Transverse colon (tissue), 4 donors: ENCODE measurements at regions not wholly inside any gene's neighbourhood (a gene's known extent, or its start where the extent isn't known, plus 50 kb on each side); places are given as distances from the start of the nearest gene placed in this dataset.

Source experiments
- DNase-seq: peaks from one replicate; pipeline ENCODE4 v3.0.0-alpha.2; 2019
- H3K27ac ChIP-seq, 4 donors: fragments of 200-600 bp; sonication (generic); 2 replicates each; pipeline ENCODE4 v1.5.1; 2016 to 2018; ENCODE audit warnings: inconsistent platforms in 4 of 4
- H3K27me3 ChIP-seq: fragments of 200-600 bp; sonication (generic); 2 replicates; pipeline ENCODE4 v1.5.1; 2017; ENCODE audit warnings: inconsistent platforms
- H3K36me3 ChIP-seq, 4 donors: fragments of 200-600 bp; sonication (generic); 2 replicates each; pipeline ENCODE4 v1.5.1; 2017 to 2019; ENCODE audit warnings: inconsistent platforms in 4 of 4
- H3K4me1 ChIP-seq, 4 donors: fragments of 200-600 bp; sonication (generic); 2 replicates each; pipeline ENCODE4 v1.5.1; 2017 to 2020; ENCODE audit warnings: inconsistent platforms in 4 of 4
- H3K4me3 ChIP-seq, 4 donors: fragments of 200-600 bp; sonication (generic); 1 replicate in 1 of 4; 2 replicates in 3 of 4; pipeline versions ENCODE4 v1.5.1 to v1.6.1; 2017 to 2019; ENCODE audit warnings: inconsistent platforms in 4 of 4
- H3K9me3 ChIP-seq, 2 donors: fragments of 200-600 bp; sonication (generic); 2 replicates each; pipeline ENCODE4 v1.5.1; 2017 to 2019; ENCODE audit warnings: inconsistent platforms in 2 of 2
- EP300 ChIP-seq: sonication (generic); formaldehyde crosslinking; IDR thresholded peaks from one replicate; pipeline ENCODE4 v1.6.1; 2017; ENCODE audit warnings: antibody characterized with exemption, low read depth
- POLR2A ChIP-seq: fragments of 450-650 bp; IDR thresholded peaks from one replicate; pipeline ENCODE4 v1.6.1; 2016; ENCODE audit warnings: antibody characterized with exemption, mild to moderate bottlenecking, moderate library complexity
- POLR2AphosphoS5 ChIP-seq, 3 donors: sonication (generic); formaldehyde crosslinking; IDR thresholded peaks; one replicate each; pipeline ENCODE4 v1.6.1; 2016; ENCODE audit warnings: antibody characterized with exemption in 3 of 3
- WGBS, 2 donors: methylation state at CpG; one replicate each; pipeline ENCODE4 v1.1.5; 2018; ENCODE audit warnings: low coverage in 1 of 2; 5-methylcytosine and 5-hydroxymethylcytosine counted together
- in situ Hi-C, 4 donors: fragments of 200-750 bp; cut with MboI; loops; one replicate each; pipeline versions ENCODE4 v1.15.0 to v1.15.1; 2017; ENCODE audit warnings: low sequenced_read_pairs in 3 of 4, low pct_ligation_motif_present in 1 of 4, low pct_unique_long_range_greater_than_20kb in 1 of 4
- intact Hi-C: fragments of 100-400 bp; cut with DNase I; formaldehyde crosslinking; loops from one replicate; pipeline ENCODE4 v1.15.1; 2023; ENCODE audit warnings: low total_unique reads
- TF ChIP-seq, protein P1 (sequence below), 5 experiments: fragments of 200-600 bp in 3 of 5; fragments of 450-650 bp in 2 of 5; sonication (generic) in 3 of 5; IDR thresholded peaks; 1 replicate in 2 of 5; 2 replicates in 3 of 5; pipeline ENCODE4 v1.5.1; 2016 to 2017; ENCODE audit warnings: antibody characterized with exemption in 5 of 5, inconsistent platforms in 3 of 5, mild to moderate bottlenecking in 2 of 5, moderate library complexity in 1 of 5

DNA sequence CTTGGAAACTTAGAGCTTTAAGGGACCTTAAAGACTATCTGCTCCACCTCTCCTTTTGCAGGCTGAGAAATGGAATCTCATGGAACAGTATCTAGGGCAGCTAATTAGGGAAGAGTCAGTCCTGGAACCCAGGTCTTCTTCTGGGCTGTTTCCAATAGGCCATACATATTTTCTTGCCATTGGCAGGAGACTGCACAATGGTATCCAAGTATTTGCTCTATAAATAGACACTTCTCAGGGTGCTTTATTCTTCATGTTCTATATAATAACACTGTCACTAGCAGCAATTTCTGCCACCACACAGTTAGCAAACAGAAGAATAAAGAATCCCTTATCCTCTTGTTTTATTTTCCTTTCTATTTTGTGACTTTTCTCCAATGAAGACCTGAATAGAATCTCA, 291.7 kb downstream of the C4orf33 start:
- in situ Hi-C loops = no loop called here

DNA sequence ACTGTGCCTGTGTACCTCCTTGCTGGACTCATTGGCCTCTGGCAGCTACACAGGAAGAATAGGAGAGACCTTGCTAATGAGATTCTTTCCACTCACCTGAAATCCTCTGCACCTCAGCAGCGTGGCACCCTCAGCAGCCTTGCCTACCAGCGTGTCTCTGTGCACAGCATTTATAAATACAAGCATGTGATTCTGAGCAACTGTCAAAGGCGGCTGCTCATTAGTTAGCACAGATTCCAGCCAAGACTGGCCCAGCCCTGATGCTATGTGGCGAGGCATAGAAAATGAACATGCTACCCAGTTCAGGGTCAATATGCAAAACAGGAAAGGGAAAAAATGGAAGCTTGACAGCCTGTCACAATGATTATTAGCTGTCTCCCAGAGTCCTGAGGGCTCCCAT, 298.0 kb downstream of the C4orf33 start:
- intact Hi-C loops = no loop called here
- Histone ChIP-seq H3K9me3 (no peaks in the 10 kb centered on the region), H3K4me1 (no peaks in the 10 kb centered on the region), H3K27me3 (no peaks in the 10 kb centered on the region), H3K27ac (no peak overlapping the region), H3K4me3 (no peak overlapping the region), H3K36me3 (no peaks in the 10 kb centered on the region)
- in situ Hi-C loops = no loop called here
- no peak for DNase-seq
- WGBS, 2 donors = 83% methylated on average over 4 of the region's 4 CpGs; no CpG with 5 or more reads in 1 of the 2 donors
- TF ChIP-seq, protein P1, sequence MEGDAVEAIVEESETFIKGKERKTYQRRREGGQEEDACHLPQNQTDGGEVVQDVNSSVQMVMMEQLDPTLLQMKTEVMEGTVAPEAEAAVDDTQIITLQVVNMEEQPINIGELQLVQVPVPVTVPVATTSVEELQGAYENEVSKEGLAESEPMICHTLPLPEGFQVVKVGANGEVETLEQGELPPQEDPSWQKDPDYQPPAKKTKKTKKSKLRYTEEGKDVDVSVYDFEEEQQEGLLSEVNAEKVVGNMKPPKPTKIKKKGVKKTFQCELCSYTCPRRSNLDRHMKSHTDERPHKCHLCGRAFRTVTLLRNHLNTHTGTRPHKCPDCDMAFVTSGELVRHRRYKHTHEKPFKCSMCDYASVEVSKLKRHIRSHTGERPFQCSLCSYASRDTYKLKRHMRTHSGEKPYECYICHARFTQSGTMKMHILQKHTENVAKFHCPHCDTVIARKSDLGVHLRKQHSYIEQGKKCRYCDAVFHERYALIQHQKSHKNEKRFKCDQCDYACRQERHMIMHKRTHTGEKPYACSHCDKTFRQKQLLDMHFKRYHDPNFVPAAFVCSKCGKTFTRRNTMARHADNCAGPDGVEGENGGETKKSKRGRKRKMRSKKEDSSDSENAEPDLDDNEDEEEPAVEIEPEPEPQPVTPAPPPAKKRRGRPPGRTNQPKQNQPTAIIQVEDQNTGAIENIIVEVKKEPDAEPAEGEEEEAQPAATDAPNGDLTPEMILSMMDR (IDR thresholded peaks at IDR 0.05) = no peak
- TF ChIP-seq EP300 (no peak), POLR2AphosphoS5 (IDR thresholded peaks at IDR 0.05) (no peak), POLR2A (no peak)

More for the DNA sequence above, 291.7 kb downstream of the C4orf33 start:
- Histone ChIP-seq H3K36me3 (no peaks in the 10 kb centered on the region), H3K4me3 (no peak overlapping the region), H3K9me3 (no peaks in the 10 kb centered on the region), H3K27ac (no peak overlapping the region), H3K4me1 (no peaks in the 10 kb centered on the region), H3K27me3 (no peaks in the 10 kb centered on the region)
- TF ChIP-seq POLR2AphosphoS5 (IDR thresholded peaks at IDR 0.05) (no peak), EP300 (no peak), POLR2A (no peak)
- TF ChIP-seq, protein P1 (IDR thresholded peaks at IDR 0.05) = no peak
- intact Hi-C loops = no loop called here
- DNase-seq = no peak

DNA sequence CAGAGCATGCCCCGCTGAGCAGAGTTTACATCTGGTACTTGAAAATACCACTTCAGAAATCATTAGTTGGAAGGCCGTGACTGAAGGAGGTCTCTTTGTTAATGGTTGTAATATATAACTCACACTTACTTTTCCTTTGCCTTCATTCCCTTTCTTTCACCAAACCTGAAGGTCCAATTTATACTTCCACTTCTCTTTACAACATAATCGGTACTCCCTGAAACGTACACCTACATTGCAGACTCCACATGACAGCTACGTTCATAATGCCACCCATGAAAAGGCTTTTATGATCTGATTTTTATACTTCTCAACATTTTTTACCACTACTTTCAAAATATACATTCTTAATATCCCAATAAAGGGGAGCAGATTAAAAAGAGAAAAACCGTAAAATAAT, 298.7 kb downstream of the C4orf33 start:
- intact Hi-C loops = no loop called here
- Histone ChIP-seq H3K27ac (no peak overlapping the region), H3K4me3 (no peak overlapping the region), H3K27me3 (no peaks in the 10 kb centered on the region), H3K9me3 (no peaks in the 10 kb centered on the region), H3K36me3 (no peaks in the 10 kb centered on the region), H3K4me1 (no peaks in the 10 kb centered on the region)
- WGBS, 2 donors = 70 to 73% methylated on average over 6 of the region's 6 CpGs
- TF ChIP-seq EP300 (no peak), POLR2AphosphoS5 (IDR thresholded peaks at IDR 0.05) (no peak), POLR2A (no peak)
- TF ChIP-seq, protein P1 (IDR thresholded peaks at IDR 0.05) = no peak
- in situ Hi-C loops = no loop called here
- DNase-seq = no peak

DNA sequence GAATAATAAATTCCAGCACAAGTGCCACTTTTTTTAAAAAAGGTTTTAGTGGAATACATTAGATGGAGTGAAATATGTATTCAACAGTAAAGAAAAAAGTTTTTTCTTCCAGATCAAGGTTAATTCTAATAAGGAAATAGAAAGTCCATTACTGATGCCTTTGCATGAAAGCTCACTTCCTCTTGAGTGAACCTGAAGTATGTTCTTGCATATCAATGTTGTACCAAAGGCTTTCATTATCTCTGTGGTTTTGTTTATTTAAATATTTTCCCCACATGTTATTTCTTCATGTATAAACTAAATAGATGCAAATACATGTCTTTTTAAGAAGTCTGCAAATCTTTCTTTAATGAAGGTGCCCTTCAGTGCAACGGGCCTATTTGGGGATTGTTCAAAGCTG, 307.9 kb downstream of the C4orf33 start:
- intact Hi-C loops = no loop called here
- 89 to 93% methylated on average over 1 of the region's 1 CpG for WGBS, 2 donors
- in situ Hi-C loops = no loop called here

More for the DNA sequence above, 307.9 kb downstream of the C4orf33 start:
- H3K27ac ChIP-seq = no peak overlapping the region
- H3K4me3 ChIP-seq = no peak overlapping the region
- no peaks in the 10 kb centered on the region for H3K27me3 ChIP-seq
- no peak for DNase-seq
- TF ChIP-seq EP300 (no peak), POLR2AphosphoS5 (IDR thresholded peaks at IDR 0.05) (no peak), POLR2A (no peak)
- TF ChIP-seq, protein P1 (IDR thresholded peaks at IDR 0.05) = no peak
- no peaks in the 10 kb centered on the region for H3K9me3 ChIP-seq
- no peaks in the 10 kb centered on the region for H3K4me1 ChIP-seq
- H3K36me3 ChIP-seq = no peaks in the 10 kb centered on the region
